ENCODE measurements at regions not wholly inside any gene's neighbourhood (a gene's known extent, or its start where the extent isn't known, plus 50 kb on each side); places are given as distances from the start of the nearest gene placed in this dataset.
"Not testable (repeated sequence)": the region's sequence is repeated elsewhere in the genome, so short reads cannot be mapped to it uniquely, and the experiment has no call there.

DNA sequence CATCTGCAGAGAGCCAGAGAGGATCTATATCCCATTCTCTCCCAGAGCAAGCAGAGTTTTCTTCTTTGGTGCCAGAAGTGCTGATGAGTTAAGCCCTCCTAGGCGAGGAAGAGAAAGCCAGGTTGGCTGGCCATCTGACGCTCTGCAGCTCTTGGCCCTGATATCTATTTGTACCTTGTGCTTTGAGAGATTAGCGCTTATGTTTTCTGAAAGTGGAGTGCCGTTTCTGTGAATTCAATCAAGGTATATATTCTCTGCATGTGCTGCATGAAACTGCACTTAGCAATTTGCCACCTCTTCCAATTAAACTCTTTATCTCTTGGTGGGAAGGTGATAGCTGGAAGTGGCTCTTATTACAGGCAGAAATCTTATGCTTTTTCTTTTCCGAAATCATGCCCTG, 177.5 kb downstream of the LPIN1 start:
- peak in 1 of 2 experiments; percentile 35 for DNase-seq

- DNase-seq = no peak
Observed at GRCh38 chr2:11925295-11926066, 179.0 kb downstream of the LPIN1 start.

- no peak for DNase-seq
Observed at GRCh38 chr2:11930211-11930761, 183.9 kb downstream of the LPIN1 start.

GRCh38 chr2:11932048-11932512, 185.6 kb downstream of the LPIN1 start:
- no peak for DNase-seq

- DNase-seq = no peak
Observed at GRCh38 chr2:11932962-11933361, 186.5 kb downstream of the LPIN1 start.

DNA sequence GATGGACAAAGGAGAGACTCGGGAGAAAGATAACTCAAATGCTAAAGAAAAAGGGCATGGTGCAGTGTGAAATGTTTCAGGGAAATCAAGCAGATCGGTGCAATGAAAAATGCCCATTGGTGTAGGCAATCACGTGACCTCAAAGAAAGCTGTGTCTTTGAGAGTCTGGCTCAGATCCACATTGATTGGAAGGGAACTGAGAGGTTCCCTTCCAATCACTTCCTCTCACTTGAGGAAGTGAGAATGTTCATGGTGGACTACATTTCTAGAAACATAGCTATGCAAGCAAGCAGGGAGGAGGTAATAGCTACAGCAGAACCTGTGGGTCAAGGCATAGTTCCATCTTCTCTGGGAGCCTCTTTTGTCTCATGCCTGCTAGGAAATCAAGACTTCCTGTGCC, 187.4 kb downstream of the LPIN1 start:
- DNase-seq = no peak

- DNase-seq = no peak
Observed at GRCh38 chr2:11936761-11937160, 190.3 kb downstream of the LPIN1 start.

- no peak for DNase-seq
Observed at GRCh38 chr2:11938196-11938595, 191.8 kb downstream of the LPIN1 start.

GRCh38 chr2:11939523-11939922, 193.1 kb downstream of the LPIN1 start:
- no peak for DNase-seq

- no peak for DNase-seq
Observed at GRCh38 chr2:11940121-11940743, 193.8 kb downstream of the LPIN1 start.

GRCh38 chr2:11940799-11941198, 194.4 kb downstream of the LPIN1 start:
- no peak for DNase-seq

- DNase-seq = no peak
Observed at GRCh38 chr2:11941201-11942177, 195.1 kb downstream of the LPIN1 start.

- no peak for DNase-seq
Observed at GRCh38 chr2:11942178-11942569, 195.7 kb downstream of the LPIN1 start.

GRCh38 chr2:11944311-11944710, 197.9 kb downstream of the LPIN1 start:
- DNase-seq = no peak

DNA sequence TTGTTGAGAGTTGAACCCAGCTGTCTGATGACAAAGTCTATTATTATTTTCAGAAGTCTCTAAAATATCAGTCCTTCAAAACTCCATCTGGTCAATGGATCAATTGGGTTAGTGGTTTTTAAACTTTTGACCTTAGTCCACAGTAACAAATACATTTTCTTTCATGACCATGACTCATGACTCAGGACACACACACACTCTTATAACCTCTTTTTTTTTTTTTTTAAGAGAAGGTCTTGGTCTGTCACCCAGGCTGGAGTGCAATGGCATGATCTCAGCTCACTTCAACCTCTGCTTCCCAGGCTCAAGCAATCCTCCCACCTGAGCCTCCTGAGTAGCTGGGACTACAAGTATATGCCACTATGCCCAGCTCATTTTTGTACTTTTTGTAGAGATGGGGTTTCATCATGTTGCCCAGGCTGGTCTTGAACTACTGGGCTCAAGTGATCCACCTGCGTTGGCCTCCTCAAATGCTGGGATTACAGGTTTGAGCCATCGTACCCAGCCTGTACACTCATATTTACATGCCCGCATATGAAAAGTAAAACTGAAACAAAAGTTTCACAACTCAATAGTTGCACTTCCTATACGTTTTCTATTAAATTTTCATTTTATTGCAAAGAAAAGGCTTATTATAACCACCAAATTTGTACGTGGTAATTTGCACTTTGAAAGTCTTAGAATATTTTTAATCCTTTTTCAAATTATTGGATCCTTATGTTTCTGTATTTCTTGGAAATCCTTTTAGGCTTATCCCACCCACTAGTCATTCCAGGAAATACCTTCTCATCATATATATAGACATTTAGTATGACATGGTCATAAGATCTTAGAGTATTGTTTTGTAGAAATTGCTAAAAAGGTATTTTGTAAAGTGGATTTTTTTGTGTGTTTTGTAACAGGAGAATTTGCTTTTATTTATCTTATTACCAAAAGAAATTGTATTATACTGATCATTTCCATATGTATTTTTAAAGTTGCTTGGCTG, 199.0 kb downstream of the LPIN1 start:
- DNase-seq = no peak

DNA sequence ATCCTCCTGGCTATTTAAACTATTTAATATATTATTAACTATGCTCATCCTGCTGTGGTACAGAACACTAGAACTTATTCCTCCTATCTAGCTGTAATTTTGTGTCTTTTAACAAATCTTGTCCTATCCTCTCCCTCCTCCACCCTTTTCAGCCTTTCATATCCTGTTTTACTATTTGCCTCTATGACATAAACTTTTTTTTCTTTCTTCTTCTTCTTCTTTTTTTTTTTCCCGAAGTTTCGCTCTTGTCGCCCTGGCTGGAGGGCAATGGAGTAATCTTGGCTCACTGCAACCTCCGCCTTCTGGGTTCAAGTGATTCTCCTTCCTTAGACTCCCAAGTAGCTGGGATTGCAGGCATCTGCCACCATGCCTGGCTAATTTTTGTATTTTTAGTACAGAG, 201.5 kb downstream of the LPIN1 start:
- no peak for DNase-seq

GRCh38 chr2:11949732-11950523, 203.5 kb downstream of the LPIN1 start:
- no peak for DNase-seq

- DNase-seq = no peak
Observed at GRCh38 chr2:11950896-11951295, 204.5 kb downstream of the LPIN1 start.

DNA sequence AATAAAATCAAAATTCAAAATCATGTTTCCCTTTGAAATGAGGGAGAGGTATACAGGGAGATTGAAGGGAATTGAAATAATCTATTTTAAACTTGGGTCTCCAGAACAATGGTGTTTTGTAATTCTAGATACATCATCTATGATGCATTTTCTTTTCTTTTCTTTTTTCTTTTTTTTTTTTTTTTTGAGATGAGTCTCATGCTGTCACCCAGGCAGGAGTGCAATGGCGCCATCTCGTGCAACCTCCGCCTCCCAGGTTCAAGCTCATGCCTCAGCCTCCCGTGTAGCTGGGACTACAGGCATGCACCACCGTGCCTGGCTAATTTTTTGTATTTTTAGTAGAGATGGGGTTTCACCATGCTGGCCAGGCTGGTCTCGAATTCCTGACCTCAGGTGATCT, 205.1 kb downstream of the LPIN1 start:
- DNase-seq = not testable (repeated sequence)

DNA sequence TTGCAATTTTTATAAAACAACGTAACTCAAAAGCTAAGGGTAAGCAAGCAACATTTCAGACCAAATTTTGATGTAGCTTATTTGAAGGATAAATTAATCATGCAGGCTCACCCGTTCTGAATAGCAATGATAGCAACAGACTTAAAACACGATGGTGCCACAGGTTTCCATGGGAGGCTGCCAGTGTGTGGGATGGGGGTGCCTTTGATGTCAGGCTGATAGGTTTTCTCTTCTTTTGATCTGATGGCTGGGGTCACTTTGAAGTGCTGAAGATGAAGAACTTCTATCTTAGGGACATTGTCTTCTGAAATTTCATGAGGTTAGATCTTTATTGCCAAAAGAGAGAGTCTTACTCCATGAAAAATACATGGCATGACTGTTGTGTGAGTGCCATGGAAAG, 206.8 kb downstream of the LPIN1 start:
- DNase-seq = no peak

GRCh38 chr2:11955314-11955713, 208.9 kb downstream of the LPIN1 start:
- peak in 1 of 2 experiments; percentile 19 for DNase-seq

Measured in NCI-H446 (cell line).